Umbilical cord (tissue), 1 donor: ENCODE measurements at regions not wholly inside any gene's neighbourhood (a gene's known extent, or its start where the extent isn't known, plus 50 kb on each side); places are given as distances from the start of the nearest gene placed in this dataset.

Experiments
- DNase-seq: peaks from one replicate; pipeline ENCODE4 v3.0.0-alpha.2; 2015; ENCODE audit warnings: low spot score

- DNase-seq: no peak
Observed at GRCh38 chr3:40853474-40853873, 328.7 kb downstream of the ZNF621 start.

- no peak for DNase-seq
Observed at GRCh38 chr3:40855871-40856270, 331.1 kb downstream of the ZNF621 start.

- DNase-seq: no peak
Observed at GRCh38 chr3:40858364-40859115, 333.8 kb downstream of the ZNF621 start.

GRCh38 chr3:40862946-40863345, 336.4 kb upstream of the CTNNB1 start:
- DNase-seq: no peak

GRCh38 chr3:40864146-40864782, 335.0 kb upstream of the CTNNB1 start:
- no peak for DNase-seq

GRCh38 chr3:40864915-40865314, 334.4 kb upstream of the CTNNB1 start:
- DNase-seq: no peak

- DNase-seq: no peak
Observed at GRCh38 chr3:40867797-40868196, 331.5 kb upstream of the CTNNB1 start.

GRCh38 chr3:40869013-40869412, 330.3 kb upstream of the CTNNB1 start:
- DNase-seq: no peak

GRCh38 chr3:40869939-40870338, 329.4 kb upstream of the CTNNB1 start:
- no peak for DNase-seq

GRCh38 chr3:40871394-40871793, 327.9 kb upstream of the CTNNB1 start:
- no peak for DNase-seq

- no peak for DNase-seq
Observed at GRCh38 chr3:40872258-40872920, 326.9 kb upstream of the CTNNB1 start.

- DNase-seq: no peak
Observed at GRCh38 chr3:40873476-40873875, 325.8 kb upstream of the CTNNB1 start.

GRCh38 chr3:40873934-40874699, 325.2 kb upstream of the CTNNB1 start:
- DNase-seq: no peak

GRCh38 chr3:40875581-40875980, 323.7 kb upstream of the CTNNB1 start:
- no peak for DNase-seq

- DNase-seq: peak; percentile 57
Observed at GRCh38 chr3:40876009-40876408, 323.3 kb upstream of the CTNNB1 start.

- no peak for DNase-seq
Observed at GRCh38 chr3:40876496-40876895, 322.8 kb upstream of the CTNNB1 start.

GRCh38 chr3:40877631-40878463, 321.5 kb upstream of the CTNNB1 start:
- peak; percentile 77 for DNase-seq

GRCh38 chr3:40878464-40878905, 320.8 kb upstream of the CTNNB1 start:
- DNase-seq: no peak

- DNase-seq: no peak
Observed at GRCh38 chr3:40885430-40885829, 313.9 kb upstream of the CTNNB1 start.

GRCh38 chr3:40886660-40887425, 312.5 kb upstream of the CTNNB1 start:
- peak; percentile 27 for DNase-seq
